ENCODE measurements at regions not wholly inside any gene's neighbourhood (a gene's known extent, or its start where the extent isn't known, plus 50 kb on each side); places are given as distances from the start of the nearest gene placed in this dataset.
"Not testable (repeated sequence)": the region's sequence is repeated elsewhere in the genome, so short reads cannot be mapped to it uniquely, and the experiment has no call there.

GRCh38 chr10:31664071-31664470 is 264.6 kb downstream of the ARHGAP12 start:
- TF ChIP-seq POLR2A, CTCF (IDR thresholded peaks at IDR 0.05): not testable (repeated sequence)

Data from body of pancreas (tissue), 4 donors.